K562 (cell line): ENCODE measurements at regions not wholly inside any gene's neighbourhood (a gene's known extent, or its start where the extent isn't known, plus 50 kb on each side); places are given as distances from the start of the nearest gene placed in this dataset.

ENCODE experiments used
- BDP1 ChIP-seq: IDR thresholded peaks from 3 replicates; pipeline ENCODE4 v1.6.1; 2011; ENCODE audit not compliant: insufficient read length, insufficient read depth
- CTBP1 ChIP-seq: fragments of 450-650 bp; IDR thresholded peaks from 2 replicates; pipeline ENCODE4 v1.6.1; 2016; ENCODE audit warnings: borderline replicate concordance
- E2F8 ChIP-seq: fragments of 450-650 bp; IDR thresholded peaks from 2 replicates; pipeline ENCODE4 v1.7.1; 2018; ENCODE audit warnings: mild to moderate bottlenecking, low read depth; ENCODE audit not compliant: partially characterized antibody
- FOXA3 ChIP-seq, 2 experiments: fragments of 450-650 bp in 1 of 2; sonication (generic) in 1 of 2; formaldehyde crosslinking; IDR thresholded peaks in 1 of 2; conservative IDR thresholded peaks in 1 of 2; 2 replicates each; pipeline versions ENCODE4 v1.4.0 to v1.8.0; 2020 to 2022; ENCODE audit warnings: mild to moderate bottlenecking in 2 of 2, missing genetic modification reagents in 1 of 2
- FOXK1 ChIP-seq: sonication (generic); formaldehyde crosslinking; IDR thresholded peaks from 2 replicates; pipeline ENCODE4 v1.8.0; 2022; ENCODE audit warnings: missing genetic modification reagents, mild to moderate bottlenecking, borderline replicate concordance
- HDAC1 ChIP-seq, 2 experiments: fragments of 450-650 bp; IDR thresholded peaks; 2 replicates each; pipeline ENCODE4 v1.6.1; 2016 to 2017; ENCODE audit warnings: inconsistent platforms in 1 of 2, mild to moderate bottlenecking in 1 of 2, moderate library complexity in 1 of 2
- PRDM10 ChIP-seq: fragments of 450-650 bp; IDR thresholded peaks from 2 replicates; pipeline ENCODE4 v1.6.1; 2018; ENCODE audit not compliant: partially characterized antibody
- PTTG1 ChIP-seq: fragments of 450-650 bp; IDR thresholded peaks from 2 replicates; pipeline ENCODE4 v1.6.1; 2016; ENCODE audit warnings: low read depth, mild to moderate bottlenecking, missing genetic modification characterization, missing compliant biosample characterization
- TBL1XR1 ChIP-seq, 2 experiments: IDR thresholded peaks; 2 replicates each; pipeline ENCODE4 v1.6.1; 2012; ENCODE audit warnings: improper control_type of control experiment in 2 of 2, low read length in 2 of 2, mild to moderate bottlenecking in 1 of 2
- TGIF2 ChIP-seq: sonication (generic); formaldehyde crosslinking; IDR thresholded peaks from 2 replicates; pipeline ENCODE4 v1.8.1; 2022; ENCODE audit warnings: mild to moderate bottlenecking, missing genetic modification reagents, moderate library complexity
- YY1 ChIP-seq, 3 experiments: IDR thresholded peaks; 2 replicates each; pipeline ENCODE4 v1.6.1; 2011; ENCODE audit warnings: low read length in 2 of 3, mild to moderate bottlenecking in 2 of 3, moderate library complexity in 2 of 3, borderline replicate concordance in 1 of 3, control low read depth in 1 of 3, low read depth in 1 of 3; ENCODE audit not compliant: insufficient read depth in 3 of 3, insufficient replicate concordance in 2 of 3, control insufficient read depth in 1 of 3, insufficient read length in 1 of 3; ENCODE audit errors: extremely low read depth in 1 of 3
- ZNF175 ChIP-seq: fragments of 200-800 bp; sonication (Bioruptor generic); IDR thresholded peaks from 2 replicates; pipeline ENCODE4 v1.6.1; 2016; ENCODE audit warnings: low read depth, mild to moderate bottlenecking, missing genetic modification characterization, missing compliant biosample characterization
- ZNF518B ChIP-seq: fragments of 250-450 bp; sonication (Bioruptor Pico); IDR thresholded peaks from 2 replicates; pipeline ENCODE4 v1.5.0; 2021; ENCODE audit warnings: mild to moderate bottlenecking, moderate library complexity
- ZNF561 ChIP-seq: fragments of 450-650 bp; formaldehyde crosslinking; conservative IDR thresholded peaks from 2 replicates; pipeline ENCODE4 v1.4.0; 2020; ENCODE audit warnings: mild to moderate bottlenecking, moderate library complexity
- ZNF639 ChIP-seq, 2 experiments: fragments of 200-800 bp in 1 of 2; sonication (Bioruptor generic) in 1 of 2; sonication (generic) in 1 of 2; formaldehyde crosslinking in 1 of 2; IDR thresholded peaks in 1 of 2; conservative IDR thresholded peaks in 1 of 2; 2 replicates each; pipeline versions ENCODE4 v1.5.0 to v1.6.1; 2016 to 2020; ENCODE audit warnings: missing compliant biosample characterization in 1 of 2, missing genetic modification characterization in 1 of 2, missing genetic modification reagents in 1 of 2

- TF ChIP-seq E2F8 (no peak), BDP1 (no peak), FOXK1 (CRISPR knock-in tag) (no peak), CTBP1 (no peak), PRDM10 (no peak), PTTG1 (no peak), ZNF175 (CRISPR knock-in tag) (no peak), ZNF518B (CRISPR knock-in tag) (no peak), ZNF561 (CRISPR knock-in tag) (no peak), TGIF2 (CRISPR knock-in tag) (no peak), FOXA3 (CRISPR knock-in tag; conservative IDR thresholded peaks at IDR 0.05 in 1 of 2, IDR thresholded peaks at IDR 0.05 in 1 of 2) (no peak), TBL1XR1 (IDR thresholded peaks at IDR 0.05; ENCODE audit: low read length in 2 of 2) (no peak), HDAC1 (IDR thresholded peaks at IDR 0.05) (no peak), ZNF639 (CRISPR knock-in tag; conservative IDR thresholded peaks at IDR 0.05 in 1 of 2, IDR thresholded peaks at IDR 0.05 in 1 of 2) (no peak), YY1 (IDR thresholded peaks at IDR 0.05; ENCODE audit: borderline replicate concordance in 1 of 3, control insufficient read depth in 1 of 3, extremely low read depth in 1 of 3, insufficient read depth in 3 of 3, insufficient read length in 1 of 3, insufficient replicate concordance in 2 of 3, low read depth in 1 of 3, low read length in 2 of 3) (no peak)
Measured at GRCh38 chr18:29063346-29063745, 886.4 kb upstream of the CDH2 start (continued).
